IMR-90 (cell line): ENCODE measurements at regions not wholly inside any gene's neighbourhood (a gene's known extent, or its start where the extent isn't known, plus 50 kb on each side); places are given as distances from the start of the nearest gene placed in this dataset.

ENCODE experiments used
- MAFK ChIP-seq: IDR thresholded peaks from 2 replicates; pipeline ENCODE4 v1.6.1; 2012; ENCODE audit warnings: low read depth, low read length, improper control_type of control experiment
- POLR2A ChIP-seq: IDR thresholded peaks from 2 replicates; pipeline ENCODE4 v1.6.1; 2012; ENCODE audit warnings: mild to moderate bottlenecking, low read depth, low read length
- TF ChIP-seq, protein P1 (sequence below): conservative IDR thresholded peaks from 2 replicates; pipeline ENCODE4 v1.5.1; 2012; ENCODE audit warnings: mild to moderate bottlenecking, low read depth, low read length, improper control_type of control experiment
- TF ChIP-seq, protein P2 (sequence below): fragments of 150-350 bp; IDR thresholded peaks from 2 replicates; pipeline ENCODE4 v1.6.1; 2017; ENCODE audit warnings: mild to moderate bottlenecking, antibody characterized with exemption, low read length, low read depth

DNA sequence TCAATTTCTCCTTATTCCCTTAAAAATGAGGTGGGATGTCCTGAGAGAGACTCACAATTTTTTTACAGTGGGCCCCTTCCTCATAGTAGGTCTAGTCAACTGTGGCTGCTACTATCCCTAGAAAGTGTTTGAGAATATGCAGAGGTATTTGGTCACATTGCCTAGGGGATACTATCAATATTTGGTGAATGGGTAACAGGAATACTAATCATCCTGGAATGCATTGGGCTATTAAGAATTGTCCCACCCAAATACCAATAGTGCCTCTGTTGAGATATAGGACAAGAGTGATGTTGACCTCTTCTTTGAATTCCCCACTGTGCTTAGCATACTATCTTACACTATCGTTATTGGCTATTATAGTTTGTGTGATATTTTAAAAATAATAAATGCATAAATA, 389.4 kb downstream of the DIPK2A start:
- TF ChIP-seq, protein P1, sequence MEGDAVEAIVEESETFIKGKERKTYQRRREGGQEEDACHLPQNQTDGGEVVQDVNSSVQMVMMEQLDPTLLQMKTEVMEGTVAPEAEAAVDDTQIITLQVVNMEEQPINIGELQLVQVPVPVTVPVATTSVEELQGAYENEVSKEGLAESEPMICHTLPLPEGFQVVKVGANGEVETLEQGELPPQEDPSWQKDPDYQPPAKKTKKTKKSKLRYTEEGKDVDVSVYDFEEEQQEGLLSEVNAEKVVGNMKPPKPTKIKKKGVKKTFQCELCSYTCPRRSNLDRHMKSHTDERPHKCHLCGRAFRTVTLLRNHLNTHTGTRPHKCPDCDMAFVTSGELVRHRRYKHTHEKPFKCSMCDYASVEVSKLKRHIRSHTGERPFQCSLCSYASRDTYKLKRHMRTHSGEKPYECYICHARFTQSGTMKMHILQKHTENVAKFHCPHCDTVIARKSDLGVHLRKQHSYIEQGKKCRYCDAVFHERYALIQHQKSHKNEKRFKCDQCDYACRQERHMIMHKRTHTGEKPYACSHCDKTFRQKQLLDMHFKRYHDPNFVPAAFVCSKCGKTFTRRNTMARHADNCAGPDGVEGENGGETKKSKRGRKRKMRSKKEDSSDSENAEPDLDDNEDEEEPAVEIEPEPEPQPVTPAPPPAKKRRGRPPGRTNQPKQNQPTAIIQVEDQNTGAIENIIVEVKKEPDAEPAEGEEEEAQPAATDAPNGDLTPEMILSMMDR: no peak
- TF ChIP-seq MAFK (no peak), POLR2A (no peak)
- TF ChIP-seq, protein P2, sequence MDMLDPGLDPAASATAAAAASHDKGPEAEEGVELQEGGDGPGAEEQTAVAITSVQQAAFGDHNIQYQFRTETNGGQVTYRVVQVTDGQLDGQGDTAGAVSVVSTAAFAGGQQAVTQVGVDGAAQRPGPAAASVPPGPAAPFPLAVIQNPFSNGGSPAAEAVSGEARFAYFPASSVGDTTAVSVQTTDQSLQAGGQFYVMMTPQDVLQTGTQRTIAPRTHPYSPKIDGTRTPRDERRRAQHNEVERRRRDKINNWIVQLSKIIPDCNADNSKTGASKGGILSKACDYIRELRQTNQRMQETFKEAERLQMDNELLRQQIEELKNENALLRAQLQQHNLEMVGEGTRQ: no peak
